Umbilical cord (tissue), 1 donor: ENCODE measurements at regions not wholly inside any gene's neighbourhood (a gene's known extent, or its start where the extent isn't known, plus 50 kb on each side); places are given as distances from the start of the nearest gene placed in this dataset.
"Not testable (repeated sequence)": the region's sequence is repeated elsewhere in the genome, so short reads cannot be mapped to it uniquely, and the experiment has no call there.

ENCODE experiments used
- DNase-seq: peaks from one replicate; pipeline ENCODE4 v3.0.0-alpha.2; 2015; ENCODE audit warnings: low spot score

DNA sequence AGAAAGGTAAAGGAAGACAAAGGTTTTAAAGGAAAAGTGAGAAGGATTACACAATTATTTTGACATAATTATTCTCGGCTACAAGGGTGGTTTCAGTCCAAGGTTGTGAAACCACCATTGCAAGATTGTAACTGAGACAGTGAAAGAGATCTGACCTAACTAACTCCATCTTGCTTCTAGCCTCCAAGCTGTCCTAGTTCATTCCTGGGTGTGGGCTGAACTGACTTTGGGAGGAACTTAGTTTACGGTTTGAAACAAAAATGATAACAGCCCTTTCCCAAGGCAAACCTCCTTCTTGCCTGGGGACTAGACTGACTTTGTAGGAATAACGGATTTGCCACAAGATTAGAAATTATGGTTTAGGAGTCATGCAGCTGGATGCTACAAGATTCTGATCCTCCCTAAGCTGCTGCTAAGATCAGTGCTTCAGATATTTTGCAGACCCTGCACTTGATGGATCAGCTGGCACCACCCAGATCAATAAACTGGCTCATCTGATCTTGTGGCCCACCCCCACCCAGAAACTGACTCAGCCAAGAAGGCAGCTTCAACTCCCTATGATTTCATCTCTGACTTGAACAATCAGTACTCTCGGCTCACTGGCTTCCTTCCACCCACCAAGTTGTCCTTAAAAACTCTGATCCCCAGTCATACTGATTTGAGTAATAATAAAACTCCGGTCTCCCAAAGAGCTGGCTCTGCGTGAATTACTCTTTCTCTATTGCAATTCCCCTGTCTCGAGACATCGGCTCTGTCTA lies 57.7 kb upstream of the AADACL2 start:
- DNase-seq, result no peak

DNA sequence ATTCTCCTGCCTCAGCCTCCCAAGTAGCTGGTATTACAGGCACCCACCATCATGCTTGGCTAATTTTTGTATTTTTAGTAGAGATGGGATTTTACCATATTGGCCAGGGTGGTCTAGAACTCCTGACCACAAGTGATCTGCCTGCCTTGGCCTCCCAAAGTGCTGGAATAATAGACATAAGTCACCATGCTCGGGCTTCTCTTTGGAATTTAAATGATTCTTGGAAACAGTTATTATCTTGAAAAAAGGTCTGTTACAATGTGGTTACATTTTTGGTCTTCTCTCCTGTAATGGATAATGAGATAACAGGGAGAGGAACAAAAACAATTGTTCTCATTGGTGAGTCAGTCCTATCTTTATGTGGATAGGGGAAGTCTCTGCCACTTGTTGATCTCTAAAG lies 59.8 kb upstream of the AADACL2 start:
- no peak for DNase-seq

DNA sequence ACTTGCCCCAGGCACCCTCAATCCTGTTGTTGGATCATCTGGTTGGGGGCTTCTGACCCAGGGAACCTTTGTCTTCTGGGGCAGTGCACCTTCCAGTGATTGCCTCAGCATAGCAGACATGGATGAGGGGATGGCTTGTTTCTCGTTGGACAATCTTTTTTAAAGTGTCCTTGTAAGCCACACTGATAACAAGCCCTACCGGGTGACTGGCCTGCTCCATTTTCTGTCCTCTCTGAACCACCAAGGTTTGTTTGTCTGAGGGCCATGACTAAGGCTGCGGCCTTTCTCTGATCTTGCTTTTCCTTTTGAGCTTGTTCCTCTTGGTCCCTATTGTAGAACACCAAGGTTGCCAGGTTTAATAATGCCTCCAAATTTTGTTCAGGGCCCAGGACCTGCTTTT lies 66.0 kb upstream of the AADACL2 start:
- DNase-seq, result not testable (repeated sequence)

- DNase-seq, result peak; percentile 47
Measured at GRCh38 chr3:151660885-151661284, 72.8 kb upstream of the AADACL2 start.

- no peak for DNase-seq
Measured at GRCh38 chr3:151644986-151645385, 88.7 kb upstream of the AADACL2 start.

DNA sequence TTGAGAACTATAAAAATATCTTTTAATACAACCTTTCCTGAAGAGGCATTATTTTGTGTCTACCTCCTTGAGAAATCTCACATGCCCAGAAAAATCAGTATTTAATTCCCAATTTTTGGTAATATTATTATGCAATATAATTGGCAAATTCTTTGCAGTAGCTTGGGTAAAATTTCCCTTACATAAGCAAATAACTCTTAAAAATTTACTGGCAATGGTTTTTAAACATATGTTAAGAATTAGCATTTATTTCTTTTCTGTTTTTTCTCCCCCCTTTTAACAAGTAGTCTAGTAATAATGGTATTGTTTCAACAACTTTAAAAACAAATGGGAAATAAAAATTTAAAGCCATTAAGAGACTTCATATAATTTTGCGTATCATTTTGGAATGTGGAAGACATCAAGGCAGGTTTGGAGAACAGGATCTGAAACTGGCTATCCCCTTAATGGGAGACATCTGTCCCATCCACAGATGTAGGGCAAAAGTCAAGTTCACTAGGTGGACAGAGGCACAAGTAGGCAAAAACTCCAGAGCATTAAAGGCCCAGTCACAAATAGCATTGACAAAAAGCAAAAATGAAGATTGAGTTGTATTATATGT lies 89.6 kb upstream of the AADACL2 start:
- no peak for DNase-seq

- DNase-seq, result no peak
Measured at GRCh38 chr3:151639418-151639740, 94.3 kb upstream of the AADACL2 start.

DNA sequence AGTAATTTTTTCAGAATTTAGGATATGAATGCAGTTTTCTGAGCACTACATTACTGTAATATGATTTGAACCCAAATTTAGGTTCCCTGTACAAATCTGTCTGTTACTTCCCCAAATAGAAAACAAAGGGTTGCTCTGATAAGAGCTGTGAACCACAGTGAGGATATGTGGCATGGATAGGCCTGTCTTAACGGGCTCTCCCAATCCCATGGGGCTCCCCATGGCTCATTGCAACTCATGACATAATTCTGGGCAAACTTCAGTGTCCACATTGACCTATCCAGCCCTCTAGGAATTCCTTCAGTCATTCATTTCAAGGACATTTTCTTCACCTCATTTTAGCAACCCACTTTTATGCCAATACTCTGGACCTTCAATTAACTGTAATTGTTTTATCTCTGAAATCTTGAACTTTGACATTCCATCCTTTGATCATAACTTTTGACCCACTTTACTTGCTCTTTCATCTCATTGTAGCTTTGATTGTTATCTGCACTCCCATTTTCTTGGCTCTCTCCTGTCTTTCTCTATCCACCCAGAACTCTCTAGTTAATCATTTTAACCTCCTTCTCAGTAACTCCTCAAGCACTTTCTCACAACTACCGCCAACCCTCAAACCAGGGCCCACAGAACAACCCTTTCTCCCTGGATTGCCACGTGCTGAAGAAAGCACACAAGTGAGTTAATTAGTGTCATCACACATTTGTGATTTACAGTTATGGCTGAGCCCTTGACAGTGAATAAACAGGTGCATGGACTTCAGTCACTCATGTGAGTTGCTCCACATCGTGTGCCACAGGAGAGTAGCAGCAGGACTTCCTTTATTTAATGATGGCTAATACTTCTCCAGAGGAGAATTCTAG lies 94.9 kb upstream of the AADACL2 start:
- no peak for DNase-seq

- DNase-seq, result no peak
Measured at GRCh38 chr3:151635905-151636304, 97.8 kb upstream of the AADACL2 start.

DNA sequence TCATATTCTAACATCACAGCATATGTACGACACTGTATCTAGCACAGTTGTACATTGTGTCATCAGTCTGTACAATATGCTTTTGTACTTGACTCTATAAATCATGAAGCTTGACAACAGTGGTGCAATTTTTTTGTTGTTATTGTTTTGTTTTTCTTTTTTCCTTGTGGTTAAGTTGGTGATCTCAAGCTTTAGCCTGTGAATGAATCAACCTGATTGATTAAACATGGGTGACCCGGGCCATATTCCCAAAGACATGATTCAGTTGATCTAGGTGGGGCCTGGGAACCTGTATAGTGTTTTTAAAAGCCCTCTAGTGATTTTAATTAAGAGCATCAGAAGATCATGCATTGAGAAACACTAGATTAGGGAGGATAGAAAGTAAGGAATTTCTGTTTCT lies 101.8 kb upstream of the AADACL2 start:
- no peak for DNase-seq

GRCh38 chr3:151630938-151631441 lies 102.7 kb upstream of the AADACL2 start:
- DNase-seq, result peak; percentile 53

DNA sequence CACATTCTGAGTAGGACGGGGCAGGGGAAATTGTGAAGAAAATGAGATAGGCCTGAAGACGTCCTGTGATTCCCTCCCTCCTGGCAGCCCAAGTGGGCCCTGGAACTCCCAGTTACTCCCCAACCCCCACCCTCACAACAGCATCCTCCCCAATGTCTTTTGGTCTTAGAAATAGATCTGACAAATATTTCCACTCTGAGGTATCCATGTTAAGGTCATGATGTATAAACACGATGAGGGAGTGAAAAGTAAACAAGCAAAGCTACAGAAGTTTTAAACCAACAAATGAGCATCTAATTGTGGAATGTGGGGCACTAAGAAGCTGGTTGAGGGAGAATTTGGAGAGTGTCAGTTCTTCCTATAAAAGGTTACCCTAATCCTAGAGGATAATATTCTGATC lies 103.7 kb upstream of the AADACL2 start:
- no peak for DNase-seq

DNA sequence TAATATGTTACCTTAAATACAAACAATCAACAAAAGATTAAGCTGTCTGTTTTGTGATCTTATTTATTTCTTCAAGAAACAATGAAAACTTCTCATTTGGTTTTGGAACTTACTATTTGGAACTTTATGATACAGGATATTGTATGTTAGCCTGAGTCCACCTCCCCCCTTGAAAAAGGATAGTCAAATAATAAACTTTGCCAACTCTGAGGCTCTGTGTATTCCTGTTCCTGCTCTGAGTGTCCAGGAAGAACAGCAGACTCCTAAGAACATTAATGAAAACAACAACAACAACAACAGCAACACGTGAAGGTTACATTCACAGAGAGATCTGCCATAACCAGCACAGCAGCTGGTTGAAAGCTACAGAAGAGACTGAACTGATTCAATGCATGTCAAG lies 108.1 kb upstream of the AADACL2 start:
- DNase-seq, result no peak

- DNase-seq, result peak; percentile 49
Measured at GRCh38 chr3:151625086-151625485, 108.6 kb upstream of the AADACL2 start.

- DNase-seq, result no peak
Measured at GRCh38 chr3:151620071-151620470, 113.7 kb upstream of the AADACL2 start.

- no peak for DNase-seq
Measured at GRCh38 chr3:151615464-151615863, 118.3 kb upstream of the AADACL2 start.

GRCh38 chr3:151612115-151612514 lies 121.6 kb upstream of the AADACL2 start:
- DNase-seq, result no peak

DNA sequence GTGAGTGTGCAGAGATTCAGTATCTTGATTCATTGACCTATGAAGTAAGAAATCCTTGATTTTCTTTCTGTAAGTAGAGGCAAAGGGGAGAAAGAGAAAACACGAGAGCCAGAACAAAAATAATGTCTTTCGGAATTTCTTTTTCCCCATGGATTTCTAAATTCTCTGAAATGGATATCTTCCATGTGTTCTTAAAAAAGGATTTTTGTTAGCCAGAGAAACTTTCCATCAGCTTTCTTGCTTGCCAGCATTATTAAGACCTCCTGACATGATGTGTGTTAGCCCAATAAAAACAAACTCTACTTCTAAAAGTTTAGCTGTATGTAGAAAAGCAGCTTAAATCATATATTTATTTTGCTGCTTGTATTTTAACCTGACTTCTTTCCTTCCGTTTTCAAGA lies 122.3 kb upstream of the AADACL2 start:
- DNase-seq, result no peak

DNA sequence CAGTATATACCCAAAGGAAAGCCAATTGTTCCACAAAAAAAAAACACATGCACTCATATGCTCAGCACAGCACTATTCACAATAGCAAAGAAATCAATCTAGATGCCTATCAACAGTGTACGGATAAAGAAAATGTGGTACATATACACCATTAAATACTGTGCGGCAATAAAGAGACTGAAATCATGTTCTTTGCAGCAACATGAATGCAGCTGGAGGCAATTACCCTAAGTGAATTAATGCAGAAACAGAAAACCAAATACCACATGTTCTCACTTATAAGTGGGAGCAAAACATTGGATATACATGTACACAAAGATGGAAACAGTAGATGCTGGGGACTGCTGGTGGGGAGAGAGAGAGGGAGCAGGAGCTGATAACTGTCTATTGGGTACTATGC lies 124.2 kb upstream of the AADACL2 start:
- DNase-seq, result no peak

DNA sequence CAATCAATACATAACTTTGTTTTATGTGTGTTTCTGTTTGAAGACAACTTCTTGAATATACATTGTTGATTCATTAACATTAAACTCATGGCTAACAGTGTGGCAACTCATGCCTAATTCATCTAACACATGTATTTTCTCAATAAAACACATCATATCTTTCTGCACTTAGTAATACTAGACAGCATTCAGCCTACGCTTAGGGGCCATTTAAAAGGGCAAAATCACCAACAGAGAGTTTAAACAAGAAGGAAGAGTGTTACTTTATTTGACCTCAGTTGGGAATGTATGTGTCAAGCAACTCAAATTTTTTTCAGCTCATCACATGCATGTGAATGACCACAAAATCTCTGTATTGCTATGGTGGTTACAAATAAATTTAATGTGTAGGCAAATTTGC lies 128.8 kb upstream of the AADACL2 start:
- peak; percentile 13 for DNase-seq

DNA sequence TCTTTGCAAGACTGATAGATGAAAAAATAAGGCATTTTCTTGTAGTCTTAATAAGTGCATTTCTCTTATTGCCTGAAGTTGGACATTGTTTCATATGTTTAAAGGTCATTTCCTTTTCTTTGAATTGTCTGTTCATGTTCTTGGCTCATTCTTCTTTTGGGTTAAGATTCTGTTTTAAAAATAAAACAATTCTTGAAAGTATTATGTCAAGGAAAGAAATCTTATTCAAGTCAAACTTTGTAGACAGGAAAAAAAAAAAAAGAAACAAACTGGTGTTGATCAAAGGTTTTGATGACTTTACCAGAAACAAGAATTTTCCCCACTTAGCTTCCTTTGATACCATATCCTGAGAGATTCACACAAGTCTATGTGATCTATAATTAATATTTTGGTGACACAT lies 132.9 kb upstream of the AADACL2 start:
- no peak for DNase-seq

- DNase-seq, result peak; percentile 49
Measured at GRCh38 chr3:151599103-151599672, 134.5 kb upstream of the AADACL2 start.
